Skeletal muscle satellite cell (primary cell): ENCODE measurements at regions not wholly inside any gene's neighbourhood (a gene's known extent, or its start where the extent isn't known, plus 50 kb on each side); places are given as distances from the start of the nearest gene placed in this dataset.

Experiments used
- H3K27me3 ChIP-seq: 2 replicates; pipeline ENCODE4 v1.7.0; 2013; ENCODE audit warnings: low read length; ENCODE audit not compliant: control insufficient read depth, insufficient read depth
- H3K36me3 ChIP-seq: 2 replicates; pipeline ENCODE4 v1.7.0; 2013; ENCODE audit warnings: mild to moderate bottlenecking, control low read depth, low read length; ENCODE audit not compliant: insufficient read depth
- H3K4me1 ChIP-seq: 2 replicates; pipeline ENCODE4 v1.7.0; 2013; ENCODE audit warnings: low read length; ENCODE audit not compliant: control insufficient read depth, insufficient read depth
- H3K4me2 ChIP-seq: 2 replicates; pipeline ENCODE4 v1.7.0; 2013; ENCODE audit warnings: mild to moderate bottlenecking, low read length
- H3K4me3 ChIP-seq: 2 replicates; pipeline ENCODE4 v1.7.0; 2013; ENCODE audit warnings: low read length
- H3K9ac ChIP-seq: 2 replicates; pipeline ENCODE4 v1.7.0; 2013; ENCODE audit warnings: mild to moderate bottlenecking, low read depth, low read length, moderate library complexity
- H3K9me3 ChIP-seq: replicated peaks from 2 replicates; pipeline ENCODE4 v1.7.0; 2013; ENCODE audit warnings: mild to moderate bottlenecking, control low read depth, low read length

DNA sequence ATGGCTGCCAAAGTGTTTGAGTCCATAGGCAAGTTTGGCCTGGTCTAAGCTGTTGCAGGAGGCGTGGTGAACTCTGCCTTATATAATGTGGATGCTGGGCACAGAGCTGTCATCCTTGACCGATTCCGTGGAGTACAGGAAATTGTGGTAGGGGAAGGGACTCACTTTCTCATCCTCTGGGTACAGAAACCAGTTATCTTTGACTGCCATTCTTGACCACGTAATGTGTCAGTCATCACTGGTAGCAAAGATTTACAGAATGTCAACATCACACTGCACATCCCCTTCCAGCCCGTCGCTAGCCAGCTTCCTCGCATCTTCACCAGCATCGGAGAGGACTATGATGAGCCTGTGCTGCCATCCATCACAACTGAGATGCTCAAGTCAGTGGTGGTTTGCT lies 215.8 kb upstream of the JUN start:
- H3K4me2 ChIP-seq = no peak overlapping the region

DNA sequence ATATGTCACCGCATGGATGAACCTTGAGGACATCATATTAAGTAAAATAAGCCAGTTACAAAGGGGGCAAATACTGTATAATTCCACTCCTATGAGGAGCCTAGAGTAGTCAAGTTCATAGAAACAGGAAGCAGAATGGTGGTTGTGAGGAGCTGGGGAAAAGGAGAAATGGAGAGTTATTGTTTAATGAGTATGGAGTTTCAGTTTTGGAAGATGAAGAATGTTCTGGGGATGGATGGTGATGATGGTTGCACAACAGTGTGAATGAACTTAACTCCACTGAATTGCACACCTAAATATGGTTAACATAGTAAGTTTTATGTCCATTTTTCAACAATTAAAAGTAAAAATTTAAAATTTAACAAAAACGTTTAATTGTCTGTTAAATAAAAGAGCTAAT lies 220.9 kb upstream of the JUN start:
- Histone ChIP-seq H3K36me3 (no peaks in the 10 kb centered on the region), H3K27me3 (no peaks in the 10 kb centered on the region), H3K9ac (no peak overlapping the region), H3K4me1 (peaks cover 12% of the 10 kb centered on the region), H3K9me3 (no peaks in the 10 kb centered on the region), H3K4me2 (no peak overlapping the region), H3K4me3 (no peak overlapping the region)

More for the DNA sequence above, 215.8 kb upstream of the JUN start:
- Histone ChIP-seq H3K27me3 (no peaks in the 10 kb centered on the region), H3K9ac (no peak overlapping the region), H3K4me1 (peaks cover 2% of the 10 kb centered on the region), H3K4me3 (no peak overlapping the region), H3K9me3 (no peaks in the 10 kb centered on the region), H3K36me3 (no peaks in the 10 kb centered on the region)

DNA sequence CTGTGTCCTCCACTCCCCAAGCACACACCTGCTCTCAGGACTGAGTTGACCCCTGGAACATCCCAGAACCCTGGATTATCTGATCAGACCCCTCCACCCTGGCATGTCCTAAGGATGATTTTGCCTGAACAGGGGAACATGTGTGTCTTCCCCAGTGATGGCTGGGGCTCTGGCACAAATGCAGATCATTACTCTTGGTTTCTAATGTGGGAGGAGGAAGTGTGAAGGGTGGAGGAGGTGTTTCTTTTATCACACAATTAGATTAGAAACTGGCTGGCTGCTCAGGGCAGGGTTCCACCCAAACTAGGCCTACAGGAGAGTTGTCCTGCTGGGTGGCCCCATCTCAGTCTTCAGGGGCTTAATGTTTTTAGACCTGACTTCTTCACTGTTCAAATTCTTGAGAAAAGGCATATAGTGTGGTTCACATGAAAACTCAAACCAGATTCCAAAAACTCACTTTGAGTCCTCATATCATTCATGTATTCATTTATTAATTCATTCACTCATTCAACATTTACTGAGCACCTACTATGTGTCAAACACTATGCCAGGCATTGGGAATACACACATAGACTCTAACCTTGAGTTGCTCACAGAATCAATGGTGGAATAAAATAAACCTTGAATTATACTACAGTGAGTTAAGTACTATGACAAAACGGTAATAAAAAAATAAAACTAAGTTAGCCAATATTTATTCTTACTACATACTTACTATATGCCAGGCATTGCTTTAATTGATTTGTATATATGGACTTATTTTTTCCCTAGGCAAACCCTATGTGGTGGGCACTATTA lies 221.8 kb upstream of the JUN start:
- no peak overlapping the region for H3K4me3 ChIP-seq
- H3K9me3 ChIP-seq = no peaks in the 10 kb centered on the region
- peaks cover 12% of the 10 kb centered on the region for H3K4me1 ChIP-seq
- no peak overlapping the region for H3K4me2 ChIP-seq
- no peak overlapping the region for H3K9ac ChIP-seq
- no peaks in the 10 kb centered on the region for H3K27me3 ChIP-seq
- H3K36me3 ChIP-seq = no peaks in the 10 kb centered on the region

DNA sequence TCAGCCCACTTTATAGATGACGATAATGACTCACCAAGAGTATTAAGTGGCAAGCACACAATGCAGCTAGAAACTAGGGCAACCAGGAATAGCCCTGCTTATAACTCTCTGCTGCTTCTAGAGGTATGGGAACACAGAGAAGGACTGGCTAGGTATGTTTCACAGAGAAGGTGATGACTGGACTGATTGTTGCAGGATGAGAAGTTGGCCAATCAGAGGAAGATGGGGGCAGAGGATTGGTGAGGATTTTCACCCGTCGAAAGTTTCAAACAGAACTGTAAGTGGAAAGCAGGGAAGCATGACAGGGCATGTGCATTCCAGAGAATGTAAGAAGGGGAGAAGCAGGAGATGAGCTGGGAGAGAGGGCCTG lies 222.4 kb upstream of the JUN start:
- no peaks in the 10 kb centered on the region for H3K36me3 ChIP-seq
- H3K4me2 ChIP-seq = no peak overlapping the region
- no peak overlapping the region for H3K9ac ChIP-seq
- H3K4me1 ChIP-seq = peaks cover 12% of the 10 kb centered on the region
- no peak overlapping the region for H3K4me3 ChIP-seq
- no peaks in the 10 kb centered on the region for H3K9me3 ChIP-seq
- no peaks in the 10 kb centered on the region for H3K27me3 ChIP-seq

DNA sequence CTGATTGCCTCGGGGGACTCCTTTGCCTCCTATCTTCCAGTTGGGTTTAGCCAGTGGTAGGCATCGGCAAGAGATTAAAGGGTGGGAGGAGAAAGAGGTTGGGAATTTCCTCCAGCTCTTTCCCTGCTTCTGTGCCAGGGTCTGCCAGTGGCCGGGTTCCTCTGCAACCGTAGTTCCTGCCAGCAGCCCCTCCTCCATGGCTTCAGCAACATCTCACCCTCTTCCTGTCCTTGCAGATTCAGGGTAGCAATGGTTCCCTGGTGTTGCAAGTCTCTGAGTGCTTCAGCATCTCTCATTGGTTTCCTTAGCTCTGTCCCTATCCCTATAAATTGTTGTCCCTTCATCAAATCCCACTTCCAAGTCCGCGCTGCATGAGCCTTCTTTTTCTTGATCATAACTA lies 223.1 kb upstream of the JUN start:
- H3K36me3 ChIP-seq = no peaks in the 10 kb centered on the region
- H3K27me3 ChIP-seq = no peaks in the 10 kb centered on the region
- H3K4me3 ChIP-seq = no peak overlapping the region
- no peak overlapping the region for H3K9ac ChIP-seq
- peaks cover 12% of the 10 kb centered on the region for H3K4me1 ChIP-seq
- H3K9me3 ChIP-seq = no peaks in the 10 kb centered on the region
- no peak overlapping the region for H3K4me2 ChIP-seq

DNA sequence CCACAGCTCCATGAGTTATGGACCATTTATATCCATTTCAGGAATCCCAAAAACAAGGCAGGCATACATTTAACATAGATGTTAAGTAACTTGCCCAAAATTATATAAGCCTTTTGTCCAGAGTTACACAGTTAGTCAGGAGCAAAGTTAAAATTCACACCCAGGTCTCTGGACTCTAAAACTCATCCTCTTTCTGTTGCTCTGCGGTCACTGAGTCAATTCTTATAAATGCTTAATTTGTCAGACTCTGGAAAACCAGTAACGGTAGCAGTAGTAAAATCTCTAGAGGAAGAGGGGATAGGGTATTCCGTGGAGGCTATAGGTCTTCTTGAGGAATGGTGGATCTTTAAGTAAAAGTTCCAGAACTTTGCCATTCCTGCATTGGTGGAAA lies 223.6 kb upstream of the JUN start:
- no peak overlapping the region for H3K4me3 ChIP-seq
- H3K9ac ChIP-seq = no peak overlapping the region
- no peak overlapping the region for H3K4me2 ChIP-seq
- H3K9me3 ChIP-seq = no peaks in the 10 kb centered on the region
- no peaks in the 10 kb centered on the region for H3K27me3 ChIP-seq
- peaks cover 12% of the 10 kb centered on the region for H3K4me1 ChIP-seq
- no peaks in the 10 kb centered on the region for H3K36me3 ChIP-seq

DNA sequence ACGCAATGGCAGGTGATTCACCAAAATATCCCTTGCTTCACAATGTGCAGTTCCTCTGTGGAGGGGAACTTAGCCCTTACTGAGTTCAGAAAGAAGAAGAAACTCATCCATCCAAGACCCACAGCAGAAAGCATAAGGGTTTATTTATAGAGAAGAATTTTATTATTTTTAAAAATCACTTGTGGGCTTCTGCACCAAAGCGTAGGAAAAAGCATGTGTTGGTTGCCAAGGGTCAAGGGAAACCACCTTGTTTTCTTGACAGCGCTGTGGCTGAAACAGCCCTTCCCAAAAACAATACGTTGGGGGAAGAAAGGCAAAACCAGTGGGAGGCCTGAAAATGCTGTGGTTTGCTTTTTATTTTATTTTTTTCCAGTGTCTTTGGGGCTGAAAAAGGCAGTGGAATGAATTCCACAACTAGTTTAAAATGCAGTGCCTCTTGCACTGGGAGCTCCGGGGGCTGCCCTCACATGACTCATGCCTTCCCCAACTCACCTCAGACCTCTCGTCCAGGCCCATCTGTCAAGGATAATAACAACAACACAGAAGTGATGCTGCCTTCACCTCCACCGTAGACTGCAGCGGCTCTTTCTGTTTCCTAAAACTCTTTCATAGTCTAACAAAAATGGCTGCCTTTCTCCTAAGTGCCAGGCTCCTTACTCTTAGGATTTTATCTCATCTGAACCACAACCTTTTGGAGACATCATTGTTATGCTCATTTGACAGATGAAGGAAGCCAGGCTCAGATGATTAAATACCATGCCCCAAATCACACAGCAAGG lies 224.2 kb upstream of the JUN start:
- no peaks in the 10 kb centered on the region for H3K9me3 ChIP-seq
- no peak overlapping the region for H3K4me3 ChIP-seq
- peaks cover 15% of the 10 kb centered on the region for H3K4me1 ChIP-seq
- no peaks in the 10 kb centered on the region for H3K36me3 ChIP-seq
- H3K27me3 ChIP-seq = no peaks in the 10 kb centered on the region
- H3K4me2 ChIP-seq = no peak overlapping the region
- no peak overlapping the region for H3K9ac ChIP-seq

DNA sequence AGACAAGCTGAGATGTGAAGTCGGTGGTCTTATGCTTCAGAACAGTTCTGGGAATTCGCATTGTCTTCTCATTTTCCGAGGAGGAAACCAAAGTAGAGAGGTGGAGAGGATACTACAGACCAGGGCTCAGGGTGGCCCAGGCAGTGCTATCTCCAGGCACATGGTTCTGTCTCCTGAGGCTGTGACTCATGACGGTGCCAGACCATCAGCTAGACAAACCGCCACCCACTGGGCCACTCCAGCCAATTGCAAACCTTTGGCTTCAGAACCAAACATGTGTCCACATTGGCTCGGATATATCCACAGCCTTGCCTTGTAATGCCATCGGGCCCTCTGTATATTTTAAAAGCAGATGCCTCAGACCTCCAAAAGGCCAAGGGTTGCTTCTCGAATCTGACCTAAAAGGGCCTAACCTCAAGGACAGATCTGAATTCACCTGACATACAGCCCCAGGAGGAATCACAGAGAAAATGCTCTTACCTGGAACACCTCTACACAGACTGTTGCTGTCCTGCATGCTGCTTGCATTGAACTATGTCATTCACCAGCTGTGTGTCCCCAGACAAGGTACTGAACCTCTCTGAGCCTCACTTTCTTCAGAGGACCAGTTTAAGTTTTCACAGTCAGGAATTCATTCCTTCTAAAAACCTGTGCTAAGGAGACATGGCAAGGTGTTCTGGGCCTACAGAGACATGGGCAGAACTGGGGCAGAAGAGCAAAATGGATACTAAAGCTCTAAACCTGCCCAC lies 224.9 kb upstream of the JUN start:
- Histone ChIP-seq H3K9me3 (no peaks in the 10 kb centered on the region), H3K4me2 (no peak overlapping the region), H3K27me3 (no peaks in the 10 kb centered on the region), H3K36me3 (no peaks in the 10 kb centered on the region), H3K9ac (no peak overlapping the region), H3K4me3 (no peak overlapping the region), H3K4me1 (peaks cover 23% of the 10 kb centered on the region)

DNA sequence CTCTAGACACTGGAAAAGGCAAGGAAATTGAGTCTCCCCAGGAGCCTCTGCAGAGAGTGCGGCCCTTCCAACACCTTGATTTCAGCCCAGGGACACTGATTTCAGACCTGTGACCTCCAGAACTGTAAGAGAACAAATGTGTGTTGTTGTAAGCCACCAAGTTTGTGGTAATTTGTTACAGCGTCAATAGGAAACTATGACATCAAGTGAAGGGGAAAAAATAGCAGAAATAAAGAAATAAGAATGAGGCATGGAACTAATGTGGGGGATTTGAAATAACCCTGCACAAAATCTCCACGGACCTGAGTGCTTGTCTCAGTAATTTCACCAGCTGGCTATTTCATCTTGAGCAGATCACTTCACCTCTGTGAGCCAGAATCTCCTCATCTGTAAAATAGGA lies 227.8 kb upstream of the JUN start:
- Histone ChIP-seq H3K4me1 (peaks cover 51% of the 10 kb centered on the region), H3K36me3 (no peaks in the 10 kb centered on the region), H3K27me3 (no peaks in the 10 kb centered on the region), H3K4me3 (no peak overlapping the region), H3K9ac (no peak overlapping the region), H3K4me2 (no peak overlapping the region), H3K9me3 (no peaks in the 10 kb centered on the region)

DNA sequence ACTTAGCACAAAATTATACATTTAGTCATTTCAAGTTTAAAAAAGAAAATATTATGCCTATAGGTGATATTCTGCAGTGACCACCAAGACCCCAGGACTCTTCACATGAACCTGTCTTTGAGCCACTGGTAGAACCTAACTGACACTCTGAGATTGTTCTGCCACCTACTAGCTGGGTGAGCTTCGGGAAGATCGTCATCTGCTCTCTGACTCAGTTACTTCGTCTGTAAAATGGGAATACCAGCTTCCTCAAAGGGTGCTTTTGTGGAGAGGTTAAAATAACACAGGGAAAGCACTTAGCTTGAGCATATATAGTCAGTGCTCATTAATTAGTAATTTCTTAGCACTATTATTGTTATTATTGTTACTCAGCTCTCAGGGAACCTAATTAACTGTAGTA lies 228.5 kb upstream of the JUN start:
- no peak overlapping the region for H3K4me3 ChIP-seq
- H3K9ac ChIP-seq = no peak overlapping the region
- no peaks in the 10 kb centered on the region for H3K9me3 ChIP-seq
- peaks cover 54% of the 10 kb centered on the region for H3K4me1 ChIP-seq
- no peak overlapping the region for H3K4me2 ChIP-seq
- H3K36me3 ChIP-seq = no peaks in the 10 kb centered on the region
- no peaks in the 10 kb centered on the region for H3K27me3 ChIP-seq

DNA sequence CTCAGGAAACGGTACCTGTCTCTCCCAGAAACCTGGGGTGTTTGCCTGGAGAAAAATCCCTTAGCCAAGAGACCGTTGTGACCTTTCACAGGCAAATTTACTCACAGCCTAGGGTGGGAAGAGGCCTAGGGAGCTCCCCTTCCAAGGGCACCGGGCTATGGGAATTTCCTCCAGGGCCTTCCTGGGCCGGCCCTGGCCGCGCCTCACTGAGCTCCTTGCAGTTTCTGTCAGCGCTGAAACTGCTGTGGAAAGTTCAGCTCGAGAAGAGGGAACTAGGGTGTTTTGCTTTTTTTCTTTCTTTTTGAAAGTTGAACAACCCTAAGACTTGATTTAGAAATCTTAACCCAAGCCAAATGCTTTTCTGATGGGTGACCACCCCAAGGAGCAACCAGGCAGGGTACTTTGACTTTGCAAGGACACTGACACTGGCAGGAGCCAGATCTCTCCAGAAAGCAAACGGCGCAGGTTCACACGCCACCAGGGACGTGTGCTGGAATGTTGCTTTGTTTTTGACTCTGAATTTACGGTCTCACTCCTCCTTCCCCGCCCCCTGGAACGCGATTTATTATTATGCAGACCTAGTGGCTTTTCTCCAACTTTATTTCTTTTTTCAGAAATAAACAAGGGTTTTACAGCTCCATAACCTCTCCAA lies 229.6 kb upstream of the JUN start:
- Histone ChIP-seq H3K9me3 (no peaks in the 10 kb centered on the region), H3K4me1 (peaks cover 52% of the 10 kb centered on the region), H3K9ac (peak overlapping the region; percentile 77), H3K4me2 (peak overlapping the region; percentile 80), H3K4me3 (peak overlapping the region; percentile 22), H3K27me3 (no peaks in the 10 kb centered on the region), H3K36me3 (no peaks in the 10 kb centered on the region)
